Neural cell (in vitro differentiated cells): ENCODE measurements at regions not wholly inside any gene's neighbourhood (a gene's known extent, or its start where the extent isn't known, plus 50 kb on each side); places are given as distances from the start of the nearest gene placed in this dataset.

Experiments used
- H2AFZ ChIP-seq: fragments of 200-600, 300-800 bp; sonication (generic), shearing (Covaris generic); 2 replicates; pipeline ENCODE4 v1.6.0; 2014; ENCODE audit warnings: low read depth, mild to moderate bottlenecking, antibody characterized with exemption, low read length, moderate library complexity
- H3F3A ChIP-seq: fragments of 200-600 bp; shearing (Covaris generic); 2 replicates; pipeline ENCODE4 v1.6.1; 2016; ENCODE audit warnings: mild to moderate bottlenecking, moderate library complexity, mixed read lengths, antibody characterized with exemption, low read length; ENCODE audit not compliant: insufficient read depth, poor library complexity, severe bottlenecking
- H3K27ac ChIP-seq: fragments of 200-600, 300-800 bp; sonication (generic), shearing (Covaris generic); 2 replicates; pipeline ENCODE4 v1.5.1; 2014; ENCODE audit warnings: mild to moderate bottlenecking, low read length, moderate library complexity
- H3K27me3 ChIP-seq: fragments of 300-800, 200-600 bp; sonication (generic), shearing (Covaris generic); 2 replicates; pipeline ENCODE4 v1.6.0; 2014; ENCODE audit warnings: mild to moderate bottlenecking, low read depth, low read length, moderate library complexity; ENCODE audit not compliant: insufficient read depth
- H3K36me3 ChIP-seq: fragments of 300-800, 200-600 bp; sonication (generic), shearing (Covaris generic); 2 replicates; pipeline ENCODE4 v1.5.1; 2014; ENCODE audit warnings: mild to moderate bottlenecking, antibody characterized with exemption, low read length, moderate library complexity; ENCODE audit not compliant: insufficient read depth
- H3K4me2 ChIP-seq: fragments of 300-800, 200-600 bp; sonication (generic), shearing (Covaris generic); 2 replicates; pipeline ENCODE4 v1.6.0; 2014; ENCODE audit warnings: mild to moderate bottlenecking, low read length
- H3K4me3 ChIP-seq: fragments of 300-800, 200-600 bp; sonication (generic), shearing (Covaris generic); 2 replicates; pipeline ENCODE4 v1.5.1; 2014; ENCODE audit warnings: mild to moderate bottlenecking, low read length, moderate library complexity
- H3K79me2 ChIP-seq: fragments of 200-600 bp; shearing (Covaris generic); replicated peaks from 2 replicates; pipeline ENCODE4 v1.6.0; 2014; ENCODE audit warnings: mild to moderate bottlenecking, low read length, moderate library complexity; ENCODE audit not compliant: insufficient read depth
- H3K9ac ChIP-seq: fragments of 300-800, 200-600 bp; sonication (generic), shearing (Covaris generic); 2 replicates; pipeline ENCODE4 v1.6.1; 2016; ENCODE audit warnings: mild to moderate bottlenecking, low read length, mixed read lengths
- H3K9me2 ChIP-seq: fragments of 200-600 bp; shearing (Covaris generic); 2 replicates; pipeline ENCODE4 v1.6.1; 2016; ENCODE audit warnings: mild to moderate bottlenecking, low read length, mixed read lengths; ENCODE audit not compliant: insufficient read depth
- H3K9me3 ChIP-seq: fragments of 200-600, 300-800 bp; sonication (generic), shearing (Covaris generic); 2 replicates; pipeline ENCODE4 v1.6.1; 2016; ENCODE audit warnings: mild to moderate bottlenecking, mixed run types, low read length, moderate library complexity, mixed read lengths
- H4K20me1 ChIP-seq: fragments of 200-600 bp; shearing (Covaris generic); 2 replicates; pipeline ENCODE4 v1.6.1; 2016; ENCODE audit warnings: mild to moderate bottlenecking, mixed run types; ENCODE audit not compliant: insufficient read depth
- EP300 ChIP-seq: fragments of 450-650 bp; conservative IDR thresholded peaks from 2 replicates; pipeline ENCODE4 v1.6.1; 2014; ENCODE audit warnings: antibody characterized with exemption, mild to moderate bottlenecking, moderate library complexity; ENCODE audit not compliant: poor library complexity, severe bottlenecking
- EZH2 ChIP-seq: fragments of 200-600, 300-800 bp; shearing (Covaris generic), sonication (generic); IDR thresholded peaks from 2 replicates; pipeline ENCODE4 v1.6.1; 2014; ENCODE audit warnings: antibody characterized with exemption, low read length, borderline replicate concordance, mild to moderate bottlenecking; ENCODE audit not compliant: insufficient read depth, poor library complexity, severe bottlenecking
- MXI1 ChIP-seq: fragments of 450-650 bp; conservative IDR thresholded peaks from 2 replicates; pipeline ENCODE4 v1.6.1; 2014; ENCODE audit warnings: antibody characterized with exemption, mild to moderate bottlenecking; ENCODE audit not compliant: poor library complexity, severe bottlenecking
- POLR2AphosphoS5 ChIP-seq: IDR thresholded peaks from 2 replicates; pipeline ENCODE4 v1.6.1; 2012
- RAD21 ChIP-seq: fragments of 450-650 bp; conservative IDR thresholded peaks from 2 replicates; pipeline ENCODE4 v1.6.1; 2014; ENCODE audit warnings: antibody characterized with exemption, mild to moderate bottlenecking, moderate library complexity
- SMC3 ChIP-seq: fragments of 450-650 bp; conservative IDR thresholded peaks from 2 replicates; pipeline ENCODE4 v1.6.1; 2014; ENCODE audit warnings: antibody characterized with exemption, mild to moderate bottlenecking, moderate library complexity; ENCODE audit not compliant: poor library complexity
- TAF1 ChIP-seq: IDR thresholded peaks from 2 replicates; pipeline ENCODE4 v1.6.1; 2012; ENCODE audit warnings: low read depth
- TF ChIP-seq, protein P1 (sequence below): fragments of 450-650 bp; IDR thresholded peaks from 2 replicates; pipeline ENCODE4 v1.5.1; 2014; ENCODE audit warnings: antibody characterized with exemption, mild to moderate bottlenecking, moderate library complexity; ENCODE audit not compliant: poor library complexity, severe bottlenecking
- TF ChIP-seq, protein P2 (sequence below): IDR thresholded peaks from 2 replicates; pipeline ENCODE4 v1.6.1; 2012; ENCODE audit warnings: borderline replicate concordance

DNA sequence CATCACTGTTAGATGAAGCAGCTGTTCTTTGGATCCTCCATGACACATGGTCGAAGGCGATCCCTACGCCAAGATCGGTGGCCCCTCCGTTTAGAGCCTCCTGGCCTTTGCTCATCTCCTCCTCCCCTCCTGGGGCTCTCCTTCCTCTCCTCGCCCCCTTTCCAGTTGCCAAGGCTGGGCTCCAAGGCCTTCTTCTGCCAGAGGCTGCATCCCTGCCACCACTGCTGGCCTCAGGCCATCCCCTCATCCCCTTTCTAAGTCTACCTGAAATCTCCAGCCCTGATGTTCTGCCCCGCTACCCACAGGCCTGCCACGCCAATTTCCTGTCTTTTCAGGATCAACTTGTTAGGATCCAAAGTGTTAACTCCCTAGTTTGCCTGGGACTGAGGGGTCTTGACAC lies 265.1 kb upstream of the ZMIZ1 start:
- no peak overlapping the region for H3K27ac ChIP-seq
- TF ChIP-seq RAD21 = no peak
- TF ChIP-seq, protein P1, sequence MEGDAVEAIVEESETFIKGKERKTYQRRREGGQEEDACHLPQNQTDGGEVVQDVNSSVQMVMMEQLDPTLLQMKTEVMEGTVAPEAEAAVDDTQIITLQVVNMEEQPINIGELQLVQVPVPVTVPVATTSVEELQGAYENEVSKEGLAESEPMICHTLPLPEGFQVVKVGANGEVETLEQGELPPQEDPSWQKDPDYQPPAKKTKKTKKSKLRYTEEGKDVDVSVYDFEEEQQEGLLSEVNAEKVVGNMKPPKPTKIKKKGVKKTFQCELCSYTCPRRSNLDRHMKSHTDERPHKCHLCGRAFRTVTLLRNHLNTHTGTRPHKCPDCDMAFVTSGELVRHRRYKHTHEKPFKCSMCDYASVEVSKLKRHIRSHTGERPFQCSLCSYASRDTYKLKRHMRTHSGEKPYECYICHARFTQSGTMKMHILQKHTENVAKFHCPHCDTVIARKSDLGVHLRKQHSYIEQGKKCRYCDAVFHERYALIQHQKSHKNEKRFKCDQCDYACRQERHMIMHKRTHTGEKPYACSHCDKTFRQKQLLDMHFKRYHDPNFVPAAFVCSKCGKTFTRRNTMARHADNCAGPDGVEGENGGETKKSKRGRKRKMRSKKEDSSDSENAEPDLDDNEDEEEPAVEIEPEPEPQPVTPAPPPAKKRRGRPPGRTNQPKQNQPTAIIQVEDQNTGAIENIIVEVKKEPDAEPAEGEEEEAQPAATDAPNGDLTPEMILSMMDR = no peak
- TF ChIP-seq, protein P2, sequence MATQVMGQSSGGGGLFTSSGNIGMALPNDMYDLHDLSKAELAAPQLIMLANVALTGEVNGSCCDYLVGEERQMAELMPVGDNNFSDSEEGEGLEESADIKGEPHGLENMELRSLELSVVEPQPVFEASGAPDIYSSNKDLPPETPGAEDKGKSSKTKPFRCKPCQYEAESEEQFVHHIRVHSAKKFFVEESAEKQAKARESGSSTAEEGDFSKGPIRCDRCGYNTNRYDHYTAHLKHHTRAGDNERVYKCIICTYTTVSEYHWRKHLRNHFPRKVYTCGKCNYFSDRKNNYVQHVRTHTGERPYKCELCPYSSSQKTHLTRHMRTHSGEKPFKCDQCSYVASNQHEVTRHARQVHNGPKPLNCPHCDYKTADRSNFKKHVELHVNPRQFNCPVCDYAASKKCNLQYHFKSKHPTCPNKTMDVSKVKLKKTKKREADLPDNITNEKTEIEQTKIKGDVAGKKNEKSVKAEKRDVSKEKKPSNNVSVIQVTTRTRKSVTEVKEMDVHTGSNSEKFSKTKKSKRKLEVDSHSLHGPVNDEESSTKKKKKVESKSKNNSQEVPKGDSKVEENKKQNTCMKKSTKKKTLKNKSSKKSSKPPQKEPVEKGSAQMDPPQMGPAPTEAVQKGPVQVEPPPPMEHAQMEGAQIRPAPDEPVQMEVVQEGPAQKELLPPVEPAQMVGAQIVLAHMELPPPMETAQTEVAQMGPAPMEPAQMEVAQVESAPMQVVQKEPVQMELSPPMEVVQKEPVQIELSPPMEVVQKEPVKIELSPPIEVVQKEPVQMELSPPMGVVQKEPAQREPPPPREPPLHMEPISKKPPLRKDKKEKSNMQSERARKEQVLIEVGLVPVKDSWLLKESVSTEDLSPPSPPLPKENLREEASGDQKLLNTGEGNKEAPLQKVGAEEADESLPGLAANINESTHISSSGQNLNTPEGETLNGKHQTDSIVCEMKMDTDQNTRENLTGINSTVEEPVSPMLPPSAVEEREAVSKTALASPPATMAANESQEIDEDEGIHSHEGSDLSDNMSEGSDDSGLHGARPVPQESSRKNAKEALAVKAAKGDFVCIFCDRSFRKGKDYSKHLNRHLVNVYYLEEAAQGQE = no peak
- no peak for TF ChIP-seq TAF1
- TF ChIP-seq POLR2AphosphoS5 = no peak
- no peak for TF ChIP-seq SMC3
- no peak for TF ChIP-seq EZH2
- TF ChIP-seq MXI1 = no peak
- no peak for TF ChIP-seq EP300
- H3K79me2 ChIP-seq = no peaks in the 10 kb centered on the region

DNA sequence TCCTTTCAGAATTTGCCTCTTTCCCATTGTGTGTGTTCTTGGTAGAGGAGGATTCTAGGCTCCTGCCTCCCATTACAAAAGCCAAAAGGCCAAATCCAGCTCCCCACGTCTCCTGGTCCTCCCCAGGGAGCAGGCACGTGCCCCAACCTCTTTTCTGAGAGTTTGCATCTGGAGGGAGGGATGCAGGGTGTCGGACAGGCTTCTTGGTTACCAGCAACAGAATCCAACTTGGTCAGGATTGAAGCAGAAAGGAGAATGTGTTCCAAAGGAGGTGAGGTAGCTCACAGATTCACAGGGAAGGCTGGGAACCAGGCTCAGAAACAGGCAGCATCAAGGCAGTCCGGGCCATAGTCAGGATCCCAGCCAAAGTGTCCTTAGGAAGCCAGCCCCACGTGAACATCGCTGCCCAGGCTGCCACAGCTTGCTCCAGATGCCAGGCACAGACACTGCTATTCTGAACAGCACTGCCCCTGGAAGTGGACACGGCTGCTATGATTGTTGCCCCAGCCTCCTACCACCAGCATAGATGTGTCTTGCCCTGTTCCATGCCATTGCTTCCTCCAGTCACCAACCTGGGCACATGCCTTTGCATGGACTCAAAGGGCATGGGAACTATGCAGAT lies 264.2 kb upstream of the ZMIZ1 start:
- Histone ChIP-seq H3K9me2 (no peaks in the 10 kb centered on the region), H3K36me3 (no peaks in the 10 kb centered on the region), H3K9ac (no peak overlapping the region), H3K9me3 (no peaks in the 10 kb centered on the region), H2AFZ (no peak overlapping the region), H3K27me3 (no peaks in the 10 kb centered on the region), H3K27ac (no peak overlapping the region), H4K20me1 (no peaks in the 10 kb centered on the region), H3F3A (no peaks in the 10 kb centered on the region), H3K4me2 (no peak overlapping the region), H3K79me2 (no peaks in the 10 kb centered on the region), H3K4me3 (no peak overlapping the region)
- no peak for TF ChIP-seq EZH2
- no peak for TF ChIP-seq POLR2AphosphoS5
- no peak for TF ChIP-seq RAD21
- TF ChIP-seq, protein P2 = no peak
- TF ChIP-seq, protein P1 = no peak
- no peak for TF ChIP-seq SMC3
- TF ChIP-seq TAF1 = no peak
- no peak for TF ChIP-seq EP300
- no peak for TF ChIP-seq MXI1

More for the DNA sequence above, 265.1 kb upstream of the ZMIZ1 start:
- no peak overlapping the region for H3K9ac ChIP-seq
- H4K20me1 ChIP-seq = no peaks in the 10 kb centered on the region
- no peak overlapping the region for H3K4me3 ChIP-seq
- H2AFZ ChIP-seq = no peak overlapping the region
- H3K9me3 ChIP-seq = no peaks in the 10 kb centered on the region
- H3K9me2 ChIP-seq = no peaks in the 10 kb centered on the region
- no peak overlapping the region for H3K4me2 ChIP-seq
- H3F3A ChIP-seq = no peaks in the 10 kb centered on the region
- H3K36me3 ChIP-seq = no peaks in the 10 kb centered on the region
- H3K27me3 ChIP-seq = no peaks in the 10 kb centered on the region
